Stimulated activated CD4-positive, alpha-beta T cell treated with anti-CD3 and anti-CD28 coated beads, TNF-alpha, amount 100 ng/mL, for 24 hours (primary cell): ENCODE measurements at regions not wholly inside any gene's neighbourhood (a gene's known extent, or its start where the extent isn't known, plus 50 kb on each side); places are given as distances from the start of the nearest gene placed in this dataset.
"Not testable (repeated sequence)": the region's sequence is repeated elsewhere in the genome, so short reads cannot be mapped to it uniquely, and the experiment has no call there.

Experiments
- DNase-seq, 3 experiments: peaks; one replicate each; pipeline ENCODE4 v3.0.0-alpha.2; 2020; ENCODE audit warnings: low read depth in 3 of 3

DNA sequence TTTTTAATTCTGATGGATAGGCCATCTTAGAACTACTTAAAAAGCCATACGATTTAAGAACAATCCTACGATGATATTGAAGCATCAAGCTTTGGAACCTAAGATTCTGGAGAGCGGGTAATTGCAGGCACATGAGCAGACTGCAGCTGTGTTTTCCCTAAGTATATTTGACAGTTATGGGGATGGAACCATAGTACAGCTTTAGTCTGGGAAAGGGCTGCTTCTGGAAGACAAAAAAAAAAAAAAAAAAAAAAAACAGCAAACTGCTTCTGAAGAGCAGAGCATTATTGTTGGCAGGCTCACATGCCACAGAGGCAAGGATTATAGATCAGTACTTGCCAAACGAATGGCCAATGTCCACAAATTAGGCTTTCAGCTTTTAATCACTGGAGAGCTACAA, 1618.7 kb downstream of the AMY1C start:
- no peak for DNase-seq

GRCh38 chr1:105373681-105374080, 1624.0 kb downstream of the AMY1C start:
- no peak for DNase-seq

- DNase-seq, result no peak
Observed at GRCh38 chr1:105386489-105386888, 1636.8 kb downstream of the AMY1C start.

DNA sequence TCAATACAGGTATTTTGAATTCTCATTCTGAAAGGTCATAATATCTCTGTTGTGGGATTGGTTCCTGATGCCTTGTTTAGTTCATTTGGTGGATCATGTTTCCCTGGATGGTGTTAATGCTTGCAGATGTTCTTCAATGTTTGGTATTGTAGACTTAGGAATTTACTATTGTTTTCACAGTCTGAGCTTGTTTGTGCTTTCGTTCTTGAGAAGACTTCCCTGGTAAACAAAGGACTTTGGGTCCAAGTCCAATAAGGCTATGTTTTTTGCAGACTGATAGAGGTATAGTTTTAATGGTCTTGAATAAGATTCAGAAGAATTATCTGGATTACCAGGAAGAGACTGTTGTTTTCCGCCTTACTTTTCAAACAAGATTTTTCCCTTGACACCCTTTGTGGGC, 1646.3 kb downstream of the AMY1C start:
- DNase-seq, result no peak

DNA sequence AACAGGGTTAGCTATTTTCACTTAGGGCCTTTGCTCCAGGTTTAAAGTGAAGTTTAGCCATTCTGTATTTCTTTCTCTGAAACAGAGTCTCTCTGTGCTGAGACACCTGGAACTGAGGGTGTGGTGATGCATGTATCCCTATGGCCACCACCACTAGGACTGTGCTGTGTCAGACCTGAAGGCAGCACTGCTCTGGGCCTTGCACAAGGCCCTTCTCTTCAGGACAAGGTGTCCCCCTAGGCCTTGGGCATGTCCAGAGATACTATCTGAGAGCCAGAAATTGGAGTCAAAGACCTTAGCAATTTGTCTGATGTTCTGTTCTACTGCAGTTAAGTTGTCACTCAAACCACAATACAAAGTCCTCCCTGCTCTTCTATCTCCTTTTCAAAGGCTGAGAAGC, 1649.2 kb downstream of the AMY1C start:
- no peak for DNase-seq

- no peak for DNase-seq
Observed at GRCh38 chr1:105399716-105400115, 1650.0 kb downstream of the AMY1C start.

GRCh38 chr1:105416261-105416660, 1640.2 kb upstream of the PRMT6 start:
- DNase-seq, result no peak

- no peak for DNase-seq
Observed at GRCh38 chr1:105419030-105419429, 1637.4 kb upstream of the PRMT6 start.

DNA sequence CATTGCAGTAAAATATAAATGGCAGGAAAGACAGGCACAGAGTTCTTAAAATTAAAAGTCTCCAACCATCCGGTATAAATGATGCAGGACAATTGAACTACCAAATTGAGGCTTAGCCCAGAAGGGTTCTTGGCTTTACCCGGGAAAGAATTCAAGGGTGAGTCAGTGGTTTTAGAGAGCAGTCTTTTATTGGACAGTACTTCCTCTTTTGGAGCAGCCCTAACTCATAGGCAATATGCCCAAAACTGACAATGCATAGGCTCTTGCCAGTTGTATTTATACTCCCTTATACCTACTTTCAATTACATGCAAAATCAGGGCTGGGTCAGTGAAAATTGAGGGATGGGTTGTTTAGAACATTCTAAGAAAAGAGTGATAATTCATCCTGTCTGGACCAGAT, 1628.9 kb upstream of the PRMT6 start:
- no peak for DNase-seq

- DNase-seq, result no peak
Observed at GRCh38 chr1:105436589-105437259, 1619.8 kb upstream of the PRMT6 start.

DNA sequence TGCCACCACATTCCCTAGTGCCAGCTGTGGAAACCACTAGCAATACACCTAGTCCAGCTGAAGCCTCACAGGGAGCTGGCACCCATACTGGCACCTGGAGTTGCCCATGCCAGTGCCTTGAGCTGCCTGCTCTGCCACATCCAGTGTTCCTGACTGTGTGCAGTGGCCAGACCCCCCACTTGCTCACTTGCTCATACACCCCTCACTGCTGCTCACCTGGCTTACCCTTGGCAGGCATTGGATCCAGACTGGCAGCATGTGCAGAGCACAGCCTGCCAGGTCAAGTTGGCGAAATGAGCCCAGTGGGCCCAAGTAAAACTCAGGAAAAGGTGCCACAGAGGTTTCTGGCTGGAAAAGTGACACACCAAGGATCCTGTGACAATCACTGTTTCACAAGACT, 1618.6 kb upstream of the PRMT6 start:
- DNase-seq, result no peak

- DNase-seq, result no peak
Observed at GRCh38 chr1:105442901-105443300, 1613.6 kb upstream of the PRMT6 start.

DNA sequence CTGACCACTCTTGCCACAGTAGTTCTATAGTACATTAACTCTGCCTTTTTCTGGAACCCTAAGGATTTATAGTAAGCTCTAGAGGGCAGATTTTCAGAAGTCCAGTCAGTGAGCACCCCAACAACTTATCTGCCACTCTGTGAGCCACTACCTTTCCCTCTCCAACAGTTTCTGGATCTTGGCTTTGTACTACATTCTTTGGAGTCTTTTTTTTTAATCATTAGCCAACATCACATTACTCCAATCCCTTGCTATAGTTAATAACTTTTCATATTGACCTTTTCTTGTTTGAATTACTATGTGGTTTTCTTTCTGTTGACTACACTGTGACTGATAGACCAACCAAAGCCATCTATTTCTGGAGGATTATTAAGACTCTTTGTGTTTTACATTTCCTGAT, 1596.7 kb upstream of the PRMT6 start:
- no peak for DNase-seq

GRCh38 chr1:105462308-105462707, 1594.2 kb upstream of the PRMT6 start:
- no peak for DNase-seq

- DNase-seq, result no peak
Observed at GRCh38 chr1:105467549-105467948, 1588.9 kb upstream of the PRMT6 start.

GRCh38 chr1:105470541-105470940, 1585.9 kb upstream of the PRMT6 start:
- DNase-seq, result not testable (repeated sequence)

- DNase-seq, result no peak
Observed at GRCh38 chr1:105483436-105483835, 1573.0 kb upstream of the PRMT6 start.

- no peak for DNase-seq
Observed at GRCh38 chr1:105485207-105485606, 1571.3 kb upstream of the PRMT6 start.

DNA sequence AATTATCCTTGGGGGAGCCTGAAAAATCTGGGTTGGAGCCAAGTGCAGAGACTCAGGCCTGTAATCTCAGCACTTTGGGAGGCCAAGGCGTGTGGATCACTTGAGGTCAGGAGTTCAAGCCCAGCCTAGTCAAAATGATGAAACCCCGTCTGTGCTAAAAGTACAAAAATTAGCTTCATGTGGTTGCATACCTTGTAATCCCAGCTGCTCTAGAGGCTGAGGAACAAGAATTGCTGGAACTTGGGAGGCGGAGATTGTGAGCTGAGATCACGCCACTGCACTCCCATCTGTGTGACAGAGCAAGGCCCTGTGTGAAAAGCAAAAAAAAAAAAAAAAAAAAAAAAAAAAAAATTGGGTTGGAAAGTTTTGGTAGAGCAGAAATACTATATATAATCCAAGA, 1563.6 kb upstream of the PRMT6 start:
- DNase-seq, result no peak

DNA sequence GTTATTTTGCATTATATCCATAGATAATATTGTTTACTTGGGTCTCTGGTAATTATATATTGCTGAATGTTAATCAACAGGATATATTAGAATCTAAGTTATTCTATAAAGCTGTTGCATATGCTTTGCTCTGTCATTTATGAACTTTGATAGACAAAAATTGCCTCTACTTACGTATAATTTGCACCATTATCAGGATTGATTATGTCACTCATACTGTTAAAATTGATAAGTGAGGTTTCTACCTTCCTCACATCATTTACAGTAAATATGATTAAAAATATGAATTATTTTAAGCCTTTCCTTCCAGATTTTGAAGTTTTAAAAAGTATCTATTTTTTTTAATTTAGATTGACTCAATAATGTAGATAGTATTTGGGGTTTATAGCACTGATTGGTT, 1540.4 kb upstream of the PRMT6 start:
- DNase-seq, result no peak

- DNase-seq, result no peak
Observed at GRCh38 chr1:105533996-105534395, 1522.5 kb upstream of the PRMT6 start.

GRCh38 chr1:105544475-105544874, 1512.0 kb upstream of the PRMT6 start:
- DNase-seq, result no peak

- no peak for DNase-seq
Observed at GRCh38 chr1:105556266-105556665, 1500.2 kb upstream of the PRMT6 start.

- no peak for DNase-seq
Observed at GRCh38 chr1:105558023-105558422, 1498.5 kb upstream of the PRMT6 start.
